Fibroblast of the conjunctiva (primary cell): ENCODE measurements at regions not wholly inside any gene's neighbourhood (a gene's known extent, or its start where the extent isn't known, plus 50 kb on each side); places are given as distances from the start of the nearest gene placed in this dataset.

Experiments used
- DNase-seq: peaks from one replicate; pipeline ENCODE4 v3.0.0-alpha.2; 2010; ENCODE audit warnings: low read depth

- no peak for DNase-seq
Observed at GRCh38 chr6:91135406-91136103, 548.7 kb upstream of the MAP3K7 start.

- DNase-seq = no peak
Observed at GRCh38 chr6:91132461-91132860, 545.6 kb upstream of the MAP3K7 start.

- DNase-seq = no peak
Observed at GRCh38 chr6:91130126-91130525, 543.3 kb upstream of the MAP3K7 start.

GRCh38 chr6:91127752-91128151 lies 540.9 kb upstream of the MAP3K7 start:
- no peak for DNase-seq

- DNase-seq = no peak
Observed at GRCh38 chr6:91126876-91127275, 540.0 kb upstream of the MAP3K7 start.

GRCh38 chr6:91117550-91117949 lies 530.7 kb upstream of the MAP3K7 start:
- DNase-seq = no peak

- DNase-seq = no peak
Observed at GRCh38 chr6:91114123-91114708, 527.3 kb upstream of the MAP3K7 start.

- no peak for DNase-seq
Observed at GRCh38 chr6:91106083-91106482, 519.2 kb upstream of the MAP3K7 start.

- no peak for DNase-seq
Observed at GRCh38 chr6:91105532-91105931, 518.7 kb upstream of the MAP3K7 start.

GRCh38 chr6:91099479-91099878 lies 512.6 kb upstream of the MAP3K7 start:
- no peak for DNase-seq

GRCh38 chr6:91098006-91098405 lies 511.1 kb upstream of the MAP3K7 start:
- DNase-seq = no peak

- peak; percentile 4 for DNase-seq
Observed at GRCh38 chr6:91097364-91097763, 510.5 kb upstream of the MAP3K7 start.

GRCh38 chr6:91094806-91095475 lies 508.1 kb upstream of the MAP3K7 start:
- no peak for DNase-seq

GRCh38 chr6:91094341-91094740 lies 507.5 kb upstream of the MAP3K7 start:
- DNase-seq = no peak

- no peak for DNase-seq
Observed at GRCh38 chr6:91088976-91089375, 502.1 kb upstream of the MAP3K7 start.

- no peak for DNase-seq
Observed at GRCh38 chr6:91088515-91088914, 501.6 kb upstream of the MAP3K7 start.

GRCh38 chr6:91087908-91088307 lies 501.0 kb upstream of the MAP3K7 start:
- no peak for DNase-seq

- no peak for DNase-seq
Observed at GRCh38 chr6:91083211-91083610, 496.3 kb upstream of the MAP3K7 start.

- no peak for DNase-seq
Observed at GRCh38 chr6:91082311-91082832, 495.5 kb upstream of the MAP3K7 start.

GRCh38 chr6:91081452-91082067 lies 494.7 kb upstream of the MAP3K7 start:
- peak; percentile 37 for DNase-seq

- DNase-seq = no peak
Observed at GRCh38 chr6:91080871-91081270, 494.0 kb upstream of the MAP3K7 start.

- DNase-seq = no peak
Observed at GRCh38 chr6:91079969-91080368, 493.1 kb upstream of the MAP3K7 start.
